Dendritic cell treated with granulocyte-macrophage colony-stimulating factor and Interleukin-4, amounts not matched to agents 40 ng/mL and 50 ng/mL, for 4 days (primary cell): ENCODE measurements at regions not wholly inside any gene's neighbourhood (a gene's known extent, or its start where the extent isn't known, plus 50 kb on each side); places are given as distances from the start of the nearest gene placed in this dataset.

Source experiments
- H3K27ac Mint-ChIP-seq: one replicate; pipeline ENCODE4 v1.8.0; 2022; ENCODE audit warnings: mild to moderate bottlenecking, mixed read lengths
- H3K27me3 Mint-ChIP-seq: one replicate; pipeline ENCODE4 v1.8.0; 2022; ENCODE audit warnings: mild to moderate bottlenecking, mixed read lengths
- H3K36me3 Mint-ChIP-seq: one replicate; pipeline ENCODE4 v1.8.0; 2022; ENCODE audit warnings: low read depth, mixed read lengths
- H3K4me1 Mint-ChIP-seq: one replicate; pipeline ENCODE4 v1.8.0; 2022; ENCODE audit warnings: low read depth, mixed read lengths
- H3K4me3 Mint-ChIP-seq: one replicate; pipeline ENCODE4 v1.8.0; 2022; ENCODE audit warnings: mild to moderate bottlenecking, moderate library complexity, mixed read lengths
- H3K9me3 Mint-ChIP-seq: one replicate; pipeline ENCODE4 v1.8.0; 2022; ENCODE audit warnings: mixed read lengths
- intact Hi-C: fragments of 100-400 bp; cut with micrococcal nuclease; formaldehyde crosslinking; loops from one replicate; pipeline ENCODE4 v1.15.0; 2022

DNA sequence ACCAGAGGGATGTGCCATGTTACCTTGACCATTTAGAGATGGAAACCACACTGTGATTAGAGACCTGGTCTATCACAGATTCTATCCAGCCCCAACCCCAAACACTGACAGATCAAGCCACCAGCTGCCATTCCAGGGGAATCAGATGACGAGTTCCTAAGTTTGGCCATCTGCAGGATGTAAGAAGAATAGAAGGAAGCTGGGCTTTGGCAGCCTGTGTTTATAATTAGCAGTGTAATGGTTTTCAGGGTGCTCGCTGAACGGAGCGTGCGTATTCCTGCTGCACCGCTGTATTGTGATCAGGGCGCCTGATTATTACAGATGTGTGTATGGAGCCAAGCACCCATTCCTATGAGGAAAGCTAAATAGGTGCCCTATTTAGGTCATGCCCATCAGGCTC, 138.1 kb downstream of the LRRC30 start:
- no peak overlapping the region for H3K27ac Mint-ChIP-seq
- H3K4me3 Mint-ChIP-seq: no peak overlapping the region
- H3K27me3 Mint-ChIP-seq: peaks cover 14% of the 10 kb centered on the region
- peaks cover 5% of the 10 kb centered on the region for H3K4me1 Mint-ChIP-seq
- H3K36me3 Mint-ChIP-seq: no peaks in the 10 kb centered on the region
- intact Hi-C loops: no loop called here
- no peaks in the 10 kb centered on the region for H3K9me3 Mint-ChIP-seq

DNA sequence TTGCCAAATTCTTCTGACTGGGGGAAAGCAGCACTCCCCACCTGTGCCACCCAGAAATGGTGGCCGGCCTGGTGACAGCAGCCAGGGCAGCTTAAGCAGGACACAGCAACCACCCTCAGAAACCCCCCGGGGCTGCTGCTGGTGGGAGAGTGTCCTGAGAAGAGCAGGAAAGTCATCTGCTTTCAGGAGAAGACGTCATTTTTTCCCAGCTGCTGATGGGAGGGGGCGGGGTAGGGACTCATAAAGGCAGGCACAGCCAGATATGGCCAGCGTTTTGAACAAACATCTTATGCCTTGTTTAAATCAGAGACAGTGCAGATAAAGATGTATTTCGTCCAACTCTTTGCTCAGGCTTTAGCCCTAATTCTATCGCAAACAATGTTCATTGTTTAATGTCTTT, 139.5 kb downstream of the LRRC30 start:
- intact Hi-C loops: no loop called here
- Mint-ChIP-seq H3K27ac (no peak overlapping the region), H3K4me3 (no peak overlapping the region), H3K4me1 (peaks cover 5% of the 10 kb centered on the region), H3K36me3 (no peaks in the 10 kb centered on the region), H3K27me3 (peaks cover 14% of the 10 kb centered on the region), H3K9me3 (no peaks in the 10 kb centered on the region)

DNA sequence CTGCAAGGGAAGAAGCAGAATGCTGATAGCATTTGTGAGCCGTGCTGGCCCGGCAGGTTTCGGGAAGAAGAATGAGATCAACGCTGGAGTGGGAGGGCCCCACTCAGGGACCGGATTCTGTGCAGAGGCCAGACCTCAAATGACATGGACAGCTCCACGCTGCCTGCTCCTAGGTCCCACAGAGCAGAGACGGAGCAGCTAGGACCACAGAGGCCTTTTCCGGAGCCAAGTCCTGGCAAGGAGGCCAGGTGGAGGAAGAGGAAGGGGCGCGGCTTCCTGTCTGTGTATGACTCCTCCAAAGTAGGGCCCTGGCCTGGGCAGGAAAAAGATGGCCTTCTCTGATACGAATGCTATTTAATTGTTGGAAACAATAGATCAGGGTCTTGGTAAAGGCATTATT, 139.9 kb downstream of the LRRC30 start:
- H3K4me1 Mint-ChIP-seq: peaks cover 5% of the 10 kb centered on the region
- no peaks in the 10 kb centered on the region for H3K36me3 Mint-ChIP-seq
- H3K27me3 Mint-ChIP-seq: peaks cover 14% of the 10 kb centered on the region
- no peak overlapping the region for H3K4me3 Mint-ChIP-seq
- H3K27ac Mint-ChIP-seq: no peak overlapping the region
- no peaks in the 10 kb centered on the region for H3K9me3 Mint-ChIP-seq
- intact Hi-C loops: no loop called here

DNA sequence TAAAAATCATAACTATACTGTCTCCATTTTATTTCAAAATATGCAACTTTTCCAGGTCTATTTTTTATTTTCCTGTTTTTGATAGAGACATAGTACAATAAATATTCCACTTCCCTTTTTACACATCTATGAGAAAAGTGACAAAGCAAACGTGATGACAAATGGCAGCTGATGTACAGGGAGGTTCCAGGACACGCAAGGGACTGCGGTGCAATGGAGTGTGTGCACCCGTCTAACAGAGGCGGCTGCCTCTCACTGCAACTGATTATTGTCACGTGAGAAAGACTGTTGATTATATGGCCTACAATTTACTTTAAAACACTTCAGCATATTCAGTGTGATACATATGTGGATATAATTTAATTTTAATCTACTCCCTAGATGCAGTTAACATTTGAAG, 142.6 kb downstream of the LRRC30 start:
- intact Hi-C loops: no loop called here
- Mint-ChIP-seq H3K27ac (no peak overlapping the region), H3K4me1 (peaks cover 5% of the 10 kb centered on the region), H3K4me3 (no peak overlapping the region), H3K36me3 (no peaks in the 10 kb centered on the region), H3K27me3 (peaks cover 2% of the 10 kb centered on the region), H3K9me3 (peaks cover 11% of the 10 kb centered on the region)

DNA sequence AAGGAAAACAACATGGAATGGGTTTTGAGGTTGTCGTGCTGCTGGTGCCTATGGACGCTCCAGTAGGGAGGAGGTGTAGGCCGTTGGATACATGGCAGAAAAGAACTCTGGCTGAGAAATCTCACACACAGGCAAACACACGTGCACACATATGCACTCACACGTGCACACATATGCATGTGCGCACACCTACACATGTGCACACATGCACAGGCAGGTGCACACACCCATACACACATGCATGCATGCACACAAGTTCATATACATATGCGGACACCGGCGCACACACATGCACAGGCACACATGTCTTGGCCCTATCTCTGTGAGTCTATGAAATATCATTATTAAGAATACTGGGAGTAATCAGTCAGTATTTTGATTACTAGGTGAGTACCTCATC, 150.4 kb downstream of the LRRC30 start:
- Mint-ChIP-seq H3K4me1 (no peaks in the 10 kb centered on the region), H3K27ac (no peak overlapping the region), H3K9me3 (peaks cover 9% of the 10 kb centered on the region), H3K4me3 (no peak overlapping the region), H3K36me3 (no peaks in the 10 kb centered on the region), H3K27me3 (no peaks in the 10 kb centered on the region)
- intact Hi-C loops: no loop called here

DNA sequence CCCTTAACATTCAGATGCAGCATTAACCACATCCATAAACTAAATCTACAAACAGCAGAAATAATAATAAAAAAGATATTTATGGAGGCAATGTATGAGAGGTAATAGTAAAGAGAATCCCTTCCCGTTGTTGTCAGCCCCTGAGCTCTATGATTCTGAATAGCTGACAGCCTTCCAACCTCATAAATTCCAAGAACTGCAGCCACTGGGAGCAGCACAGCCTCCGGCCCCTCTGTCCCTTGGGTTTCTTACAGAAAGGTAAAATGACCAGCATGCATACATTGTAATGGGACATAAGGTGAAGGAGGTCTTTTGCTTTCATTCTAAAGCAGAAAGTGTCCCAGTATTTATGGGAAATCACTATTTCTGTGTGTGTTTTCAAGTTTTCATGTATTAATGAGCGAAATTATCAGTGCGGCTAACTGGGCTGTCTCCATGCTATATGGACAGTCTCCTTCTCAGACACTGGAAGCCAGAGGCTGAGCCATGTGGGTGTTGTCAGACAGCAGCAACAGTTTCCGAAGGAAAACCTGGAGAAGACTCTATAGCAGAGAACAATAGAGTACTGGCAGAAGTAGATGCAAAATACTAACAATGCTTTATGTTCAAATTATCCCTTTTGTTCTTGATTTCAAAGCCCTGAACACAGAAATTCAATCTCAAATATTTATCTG, 151.6 kb downstream of the LRRC30 start:
- Mint-ChIP-seq H3K9me3 (no peaks in the 10 kb centered on the region), H3K36me3 (no peaks in the 10 kb centered on the region)
- intact Hi-C loops: no loop called here

DNA sequence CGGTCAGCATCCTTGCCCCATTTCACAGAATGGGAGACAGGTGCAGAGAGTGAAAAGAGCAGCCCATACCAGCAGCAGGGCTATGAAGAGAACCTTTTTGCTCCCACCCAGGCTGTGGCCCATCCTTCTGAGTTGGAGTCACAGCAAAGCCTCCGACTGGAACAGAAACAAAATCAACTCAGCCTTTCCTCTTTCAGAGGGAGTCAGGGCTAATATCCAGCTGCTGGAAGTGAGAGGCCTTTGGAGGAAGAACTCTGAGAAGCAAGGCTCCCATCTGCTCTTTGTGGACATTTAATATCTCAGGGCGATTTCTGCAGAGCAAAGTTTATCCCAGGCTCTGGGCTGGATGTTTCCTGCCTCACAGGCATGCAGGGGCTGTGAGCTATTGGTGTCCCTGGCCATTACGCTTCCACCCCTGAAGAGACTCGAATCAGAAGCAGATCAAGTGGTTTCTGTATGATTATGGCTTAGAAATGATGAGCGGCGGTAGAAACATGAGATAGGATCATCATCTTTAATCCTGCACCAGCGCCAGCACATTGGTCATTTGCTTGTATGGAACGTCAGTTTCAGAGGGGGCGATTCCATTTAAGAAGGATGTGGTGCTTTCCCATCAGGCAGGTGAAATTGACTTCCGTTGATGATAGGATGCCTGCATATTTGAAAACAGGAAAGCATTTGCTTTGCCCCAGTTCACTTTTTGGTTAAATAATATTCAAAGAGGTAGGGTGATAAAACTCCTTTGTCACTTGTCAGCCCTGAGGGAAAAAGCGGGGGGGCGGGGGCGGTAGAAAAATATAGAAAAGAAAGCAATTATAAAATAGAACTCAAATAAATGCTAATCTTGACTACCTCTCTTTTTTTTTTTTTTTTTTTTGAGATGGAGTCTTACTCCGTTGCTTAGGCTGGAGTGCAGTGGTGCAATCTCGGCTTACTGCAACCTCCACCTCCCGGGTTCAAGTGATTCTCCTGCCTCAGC, 152.4 kb downstream of the LRRC30 start:
- Mint-ChIP-seq H3K9me3 (no peaks in the 10 kb centered on the region), H3K27me3 (no peaks in the 10 kb centered on the region), H3K36me3 (no peaks in the 10 kb centered on the region), H3K4me1 (no peaks in the 10 kb centered on the region), H3K4me3 (no peak overlapping the region), H3K27ac (no peak overlapping the region)
- intact Hi-C loops: no loop called here

More for the DNA sequence above, 151.6 kb downstream of the LRRC30 start:
- H3K4me3 Mint-ChIP-seq: no peak overlapping the region
- no peak overlapping the region for H3K27ac Mint-ChIP-seq
- H3K27me3 Mint-ChIP-seq: no peaks in the 10 kb centered on the region
- no peaks in the 10 kb centered on the region for H3K4me1 Mint-ChIP-seq

DNA sequence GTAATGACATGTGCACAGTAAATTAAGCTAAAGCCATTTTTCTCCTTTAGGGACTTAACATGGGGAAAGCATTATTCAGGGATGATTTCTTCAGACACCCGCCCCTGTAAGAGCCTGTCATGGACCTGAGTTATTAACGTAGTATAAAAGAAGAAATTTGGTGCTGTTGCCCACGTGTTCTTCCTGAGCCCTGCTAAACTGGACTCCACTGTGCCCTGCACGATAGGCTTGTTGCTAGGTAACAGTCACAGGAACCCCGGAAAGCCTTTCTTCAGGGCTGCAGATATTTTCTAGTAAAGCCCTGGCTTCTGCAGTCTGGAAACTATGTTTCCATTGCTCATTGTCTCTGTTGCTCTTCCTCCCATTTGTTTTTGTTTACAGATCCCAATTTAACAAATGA, 157.9 kb downstream of the LRRC30 start:
- intact Hi-C loops: no loop called here
- H3K4me1 Mint-ChIP-seq: no peaks in the 10 kb centered on the region
- H3K36me3 Mint-ChIP-seq: no peaks in the 10 kb centered on the region
- H3K4me3 Mint-ChIP-seq: no peak overlapping the region
- no peak overlapping the region for H3K27ac Mint-ChIP-seq
- no peaks in the 10 kb centered on the region for H3K27me3 Mint-ChIP-seq
- peaks cover 12% of the 10 kb centered on the region for H3K9me3 Mint-ChIP-seq

DNA sequence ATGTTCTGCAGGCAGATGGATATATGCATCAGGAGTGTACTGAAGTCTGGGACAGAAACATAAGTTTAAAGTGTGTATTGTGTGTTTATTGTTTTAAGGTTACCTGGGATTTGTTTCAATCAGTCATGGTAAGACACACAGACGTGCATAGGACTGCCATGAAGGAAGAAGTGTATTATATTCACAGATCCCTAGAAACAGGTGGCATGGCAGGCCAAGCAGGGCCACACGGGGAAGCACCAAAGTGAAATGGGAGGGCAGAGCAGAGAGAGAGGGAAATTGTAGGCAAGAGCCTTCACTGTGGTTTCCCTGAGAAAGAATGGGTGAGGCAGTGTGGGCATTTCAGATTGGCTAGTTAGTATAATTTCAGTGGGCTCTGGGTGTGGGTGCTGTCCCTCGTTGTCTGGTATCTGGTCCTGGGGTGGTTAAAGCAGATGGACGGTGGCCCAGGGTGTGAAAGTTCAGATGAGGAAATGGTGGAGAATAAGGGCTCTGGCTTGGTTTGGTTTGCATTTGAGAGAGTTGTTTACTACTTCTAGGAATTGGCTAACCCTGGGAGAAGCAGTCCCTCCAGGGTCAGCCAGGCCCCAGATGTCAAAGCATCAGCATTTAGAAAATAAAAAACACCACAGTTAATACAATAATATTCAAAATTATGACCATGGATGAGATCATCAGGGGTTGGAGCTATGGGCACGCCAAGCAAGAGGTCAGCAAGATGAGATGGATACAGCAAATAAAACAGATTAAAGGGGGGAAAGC, 160.0 kb downstream of the LRRC30 start:
- intact Hi-C loops: loop anchor here (5.0 kb wide), 1 partner anchor 36 kb away; no protein-coding TSS in a partner anchor
- Mint-ChIP-seq H3K36me3 (no peaks in the 10 kb centered on the region), H3K27me3 (no peaks in the 10 kb centered on the region), H3K4me3 (no peak overlapping the region), H3K9me3 (peaks cover 12% of the 10 kb centered on the region), H3K27ac (no peak overlapping the region), H3K4me1 (no peaks in the 10 kb centered on the region)

DNA sequence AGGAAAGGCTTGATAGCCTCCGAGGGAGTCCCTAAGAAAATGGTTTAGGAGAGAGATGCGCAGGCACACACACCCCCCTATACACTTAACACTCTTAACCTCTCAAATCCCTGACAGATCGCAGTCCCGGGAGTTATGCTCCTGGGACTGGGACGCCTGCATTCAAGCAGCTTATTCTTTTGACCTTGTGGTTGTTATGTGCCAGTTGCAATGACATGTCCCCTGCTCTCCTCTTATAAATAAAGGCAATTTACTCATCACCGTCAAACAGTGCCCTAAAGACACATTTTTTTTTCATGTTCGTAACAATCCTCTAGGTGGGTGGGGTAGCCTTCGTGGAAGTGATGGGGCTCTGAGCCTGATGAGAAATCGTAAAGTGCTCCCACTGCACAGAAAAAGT, 162.2 kb downstream of the LRRC30 start:
- Mint-ChIP-seq H3K27ac (no peak overlapping the region), H3K9me3 (peaks cover 12% of the 10 kb centered on the region), H3K27me3 (no peaks in the 10 kb centered on the region)

DNA sequence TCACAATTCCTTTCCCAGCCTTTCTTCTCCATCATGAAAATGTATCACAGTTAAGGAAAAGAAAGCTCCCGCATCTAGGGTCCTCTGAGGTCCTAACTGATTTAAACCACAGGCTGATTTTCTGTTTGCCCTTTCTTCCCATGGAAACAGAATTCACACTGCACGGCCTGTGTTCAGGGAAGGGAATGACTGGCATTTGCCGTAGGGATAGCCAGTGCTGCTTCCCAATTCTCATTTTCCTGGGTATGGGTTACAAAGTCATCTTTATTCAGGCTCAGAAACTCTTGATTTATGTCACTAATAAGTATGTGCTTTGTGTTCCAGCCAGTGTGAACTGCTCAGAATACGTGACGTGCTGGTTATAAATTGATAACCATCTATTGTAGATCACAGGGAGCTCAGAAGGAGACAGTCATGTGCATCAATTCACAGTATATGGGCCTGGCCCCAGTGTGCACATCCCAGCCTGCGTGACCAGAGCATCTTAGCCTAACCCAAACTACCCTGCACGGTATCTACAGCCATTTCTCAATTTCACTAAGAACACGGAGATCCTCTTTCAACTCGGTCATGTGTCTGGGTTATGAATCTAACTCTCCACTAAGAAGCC, 163.3 kb downstream of the LRRC30 start:
- intact Hi-C loops: loop anchor here (5.0 kb wide), 1 partner anchor 33 kb away; no protein-coding TSS in a partner anchor
- Mint-ChIP-seq H3K27ac (no peak overlapping the region), H3K4me3 (no peak overlapping the region), H3K4me1 (no peaks in the 10 kb centered on the region), H3K9me3 (peaks cover 12% of the 10 kb centered on the region), H3K27me3 (no peaks in the 10 kb centered on the region), H3K36me3 (no peaks in the 10 kb centered on the region)

More for the DNA sequence above, 162.2 kb downstream of the LRRC30 start:
- intact Hi-C loops: loop anchor here (5.0 kb wide), 1 partner anchor 34 kb away; no protein-coding TSS in a partner anchor
- Mint-ChIP-seq H3K4me3 (no peak overlapping the region), H3K4me1 (no peaks in the 10 kb centered on the region), H3K36me3 (no peaks in the 10 kb centered on the region)

DNA sequence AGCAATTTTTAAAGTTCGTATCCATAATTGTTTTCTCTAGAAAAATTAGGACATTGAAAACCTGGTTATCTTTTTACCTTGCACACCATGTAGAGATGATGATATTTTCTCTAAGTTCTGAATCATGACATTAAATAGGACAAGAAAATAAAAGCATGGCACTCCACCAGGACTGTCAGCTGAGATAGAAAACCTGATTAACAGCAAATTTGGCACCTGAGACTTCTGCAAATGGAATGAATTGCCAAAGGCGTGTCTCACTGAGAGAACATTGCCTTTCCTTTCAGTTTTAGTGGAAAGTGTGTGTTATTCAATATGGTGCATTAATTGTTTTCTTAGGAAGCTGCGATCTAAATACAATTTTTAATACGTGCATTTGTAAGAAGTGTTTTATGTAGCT, 164.7 kb downstream of the LRRC30 start:
- intact Hi-C loops: no loop called here
- H3K4me3 Mint-ChIP-seq: no peak overlapping the region
- no peaks in the 10 kb centered on the region for H3K4me1 Mint-ChIP-seq
- no peaks in the 10 kb centered on the region for H3K27me3 Mint-ChIP-seq
- H3K9me3 Mint-ChIP-seq: peaks cover 10% of the 10 kb centered on the region
- H3K36me3 Mint-ChIP-seq: no peaks in the 10 kb centered on the region
- H3K27ac Mint-ChIP-seq: no peak overlapping the region

DNA sequence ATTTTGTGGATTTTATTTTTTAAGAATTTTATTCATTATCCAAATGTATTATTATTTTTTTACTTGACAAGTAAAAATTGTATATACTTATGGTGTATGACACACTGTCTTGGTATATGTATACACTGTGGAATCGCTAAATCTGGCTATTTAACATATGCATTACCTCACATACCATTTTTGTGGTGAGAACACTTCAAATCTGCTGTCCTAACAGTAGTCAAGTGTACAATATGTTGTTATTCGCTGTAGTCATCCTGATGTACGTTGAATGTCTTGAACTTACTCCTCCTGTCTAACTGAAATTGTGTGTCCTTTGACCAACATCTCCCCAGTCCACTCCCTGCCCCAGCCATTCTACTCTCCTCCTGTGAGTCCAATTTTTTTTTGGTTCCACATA, 153.2 kb upstream of the PTPRM start:
- no peaks in the 10 kb centered on the region for H3K36me3 Mint-ChIP-seq
- no peaks in the 10 kb centered on the region for H3K4me1 Mint-ChIP-seq
- H3K4me3 Mint-ChIP-seq: no peak overlapping the region
- H3K27me3 Mint-ChIP-seq: no peaks in the 10 kb centered on the region
- no peak overlapping the region for H3K27ac Mint-ChIP-seq
- no peaks in the 10 kb centered on the region for H3K9me3 Mint-ChIP-seq
- intact Hi-C loops: no loop called here
